OCI-M1 (cell line): ENCODE measurements at regions not wholly inside any gene's neighbourhood (a gene's known extent, or its start where the extent isn't known, plus 50 kb on each side); places are given as distances from the start of the nearest gene placed in this dataset.
"Not testable (repeated sequence)": the region's sequence is repeated elsewhere in the genome, so short reads cannot be mapped to it uniquely, and the experiment has no call there.

Source experiments
- DNase-seq: peaks from one replicate; lab custom pipeline; 2025; lab: John Stamatoyannopoulos, UW

DNA sequence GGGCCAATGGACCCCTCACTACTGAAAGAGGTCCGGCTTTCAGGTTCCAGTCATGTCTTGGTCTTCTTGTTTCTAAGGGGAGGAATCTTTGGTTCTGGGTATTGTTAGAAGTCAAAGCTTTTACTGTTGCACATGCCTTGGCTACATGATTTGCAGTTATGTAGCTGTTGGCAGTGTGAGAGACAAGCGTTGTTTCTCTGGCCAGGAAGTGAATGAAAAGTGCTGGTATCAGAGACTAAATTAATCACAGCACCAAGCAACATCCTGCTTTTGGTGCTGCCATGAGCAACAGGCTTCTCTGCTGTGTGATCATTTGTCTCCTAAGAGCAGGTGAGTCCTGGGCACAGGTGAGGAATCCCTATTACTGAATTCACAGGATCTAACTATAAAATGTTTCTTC lies 100.1 kb upstream of the PRSS3 start:
- DNase-seq, result no peak

GRCh38 chr9:33695856-33696255 lies 99.5 kb upstream of the PRSS3 start:
- no peak for DNase-seq

DNA sequence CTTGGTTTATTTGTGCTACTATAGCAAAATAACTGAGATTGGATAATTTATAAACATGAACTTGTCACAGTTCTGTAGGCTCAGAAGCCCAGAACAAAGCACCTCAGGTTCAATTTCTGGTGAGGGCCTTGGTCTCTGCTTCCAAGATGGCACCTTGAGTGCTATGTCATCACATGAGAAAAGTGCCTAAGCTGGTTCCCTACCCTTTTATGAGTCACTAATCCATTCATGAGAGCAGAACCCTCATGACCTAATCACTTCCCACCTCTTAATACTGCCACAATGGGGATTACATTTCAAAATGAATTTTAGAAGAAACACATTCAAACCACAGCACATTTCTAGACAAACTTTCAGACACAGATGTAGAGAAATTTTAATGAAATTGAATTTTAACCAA lies 98.2 kb upstream of the PRSS3 start:
- no peak for DNase-seq

DNA sequence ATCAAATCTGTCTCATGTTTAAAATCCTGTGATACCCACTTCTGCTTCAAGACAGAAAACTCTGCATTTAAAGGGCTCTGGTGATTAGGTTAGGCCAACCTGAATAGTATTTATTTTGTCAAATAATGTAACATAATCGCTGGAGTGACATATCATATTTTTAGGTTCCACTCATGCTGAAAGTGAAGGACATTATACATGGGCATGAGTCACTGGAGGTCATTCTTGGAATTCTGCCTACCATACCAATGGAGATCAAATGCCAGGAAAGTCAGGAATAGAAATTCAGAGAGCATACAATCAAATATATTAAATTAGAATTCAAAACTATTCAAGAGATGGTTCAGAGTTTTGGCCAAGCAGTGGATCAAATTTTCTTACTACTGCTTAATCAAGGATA lies 97.1 kb upstream of the PRSS3 start:
- no peak for DNase-seq

- not testable (repeated sequence) for DNase-seq
Measured at GRCh38 chr9:33700940-33701339, 94.4 kb upstream of the PRSS3 start.

- peak; percentile 4 for DNase-seq
Measured at GRCh38 chr9:33703430-33704102, 91.8 kb upstream of the PRSS3 start.

DNA sequence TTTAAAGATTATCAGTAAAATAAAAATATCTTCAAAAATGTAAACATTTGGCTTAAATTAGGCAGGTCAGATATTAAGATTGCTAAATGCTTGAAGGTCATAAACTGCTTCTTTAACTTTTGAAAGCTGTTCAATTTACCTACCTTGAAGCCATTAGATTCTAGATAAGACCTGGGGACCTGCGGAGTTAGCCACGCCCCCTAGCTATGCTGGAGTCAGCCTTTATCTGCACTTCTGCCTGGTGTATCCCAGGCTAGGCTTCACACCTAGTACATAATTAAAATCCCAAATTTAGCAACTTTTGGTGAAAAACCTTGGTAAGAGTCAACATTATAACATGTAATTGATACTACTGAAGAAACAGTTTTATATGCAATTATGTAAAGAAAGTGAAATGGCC lies 89.9 kb upstream of the PRSS3 start:
- not testable (repeated sequence) for DNase-seq

DNA sequence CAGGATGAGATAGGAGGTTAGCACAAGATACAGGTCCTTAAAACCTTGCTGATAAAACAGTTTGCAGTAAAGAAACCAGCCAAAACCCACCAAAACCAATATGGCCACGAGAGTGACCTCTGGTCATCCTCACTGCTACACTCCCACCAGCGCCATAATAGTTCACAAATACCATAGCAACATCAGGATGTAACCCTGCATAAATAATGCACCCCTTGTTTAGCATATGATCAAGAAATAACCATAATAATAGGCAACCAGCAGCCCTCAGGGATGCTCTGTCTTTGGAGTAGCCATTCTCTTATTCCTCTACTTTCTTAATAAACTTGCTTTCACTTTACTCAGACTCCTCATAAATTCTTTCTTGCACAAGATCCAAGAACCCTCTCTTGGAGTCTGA lies 86.9 kb upstream of the PRSS3 start:
- DNase-seq, result no peak

DNA sequence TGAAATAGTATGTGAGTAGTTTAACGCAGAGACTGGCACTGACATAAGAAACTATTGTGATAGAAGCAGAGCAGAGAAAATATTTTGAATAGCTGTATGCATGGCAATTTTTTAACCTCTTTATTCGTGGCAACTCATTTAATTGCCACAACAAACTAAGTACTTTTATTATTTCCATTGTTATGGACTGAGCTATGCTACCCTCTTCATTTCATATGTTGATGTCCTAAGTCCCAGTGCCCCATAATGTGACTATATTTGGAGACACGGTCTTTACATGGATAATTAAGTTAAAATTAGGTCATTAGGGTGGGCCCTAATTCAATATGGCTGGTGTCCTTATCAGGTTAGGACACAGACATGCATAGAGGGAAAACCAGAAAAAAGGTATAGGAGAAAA lies 86.1 kb upstream of the PRSS3 start:
- DNase-seq, result no peak

DNA sequence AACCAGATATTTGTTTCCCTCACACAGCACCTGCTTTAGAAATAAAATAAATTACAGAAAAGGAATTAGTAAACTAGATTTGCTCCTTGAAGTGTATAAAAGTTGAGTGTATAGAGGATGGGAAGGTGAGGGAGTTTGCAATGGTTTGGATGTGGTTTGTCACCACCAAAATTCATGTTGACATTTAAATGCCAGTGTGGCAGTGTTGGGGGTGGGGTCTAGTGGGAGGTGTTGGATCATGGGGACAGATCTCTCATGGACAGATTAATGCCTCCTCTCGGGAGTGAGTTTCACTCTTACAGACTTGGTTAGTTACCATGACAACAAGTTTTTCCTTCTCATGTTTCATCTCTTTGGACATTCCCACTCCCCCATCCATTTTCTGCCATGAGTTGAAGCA lies 83.9 kb upstream of the PRSS3 start:
- DNase-seq, result peak; percentile 51

GRCh38 chr9:33714989-33715388 lies 80.4 kb upstream of the PRSS3 start:
- DNase-seq, result no peak

- DNase-seq, result peak; percentile 12
Measured at GRCh38 chr9:33718987-33719386, 76.4 kb upstream of the PRSS3 start.

DNA sequence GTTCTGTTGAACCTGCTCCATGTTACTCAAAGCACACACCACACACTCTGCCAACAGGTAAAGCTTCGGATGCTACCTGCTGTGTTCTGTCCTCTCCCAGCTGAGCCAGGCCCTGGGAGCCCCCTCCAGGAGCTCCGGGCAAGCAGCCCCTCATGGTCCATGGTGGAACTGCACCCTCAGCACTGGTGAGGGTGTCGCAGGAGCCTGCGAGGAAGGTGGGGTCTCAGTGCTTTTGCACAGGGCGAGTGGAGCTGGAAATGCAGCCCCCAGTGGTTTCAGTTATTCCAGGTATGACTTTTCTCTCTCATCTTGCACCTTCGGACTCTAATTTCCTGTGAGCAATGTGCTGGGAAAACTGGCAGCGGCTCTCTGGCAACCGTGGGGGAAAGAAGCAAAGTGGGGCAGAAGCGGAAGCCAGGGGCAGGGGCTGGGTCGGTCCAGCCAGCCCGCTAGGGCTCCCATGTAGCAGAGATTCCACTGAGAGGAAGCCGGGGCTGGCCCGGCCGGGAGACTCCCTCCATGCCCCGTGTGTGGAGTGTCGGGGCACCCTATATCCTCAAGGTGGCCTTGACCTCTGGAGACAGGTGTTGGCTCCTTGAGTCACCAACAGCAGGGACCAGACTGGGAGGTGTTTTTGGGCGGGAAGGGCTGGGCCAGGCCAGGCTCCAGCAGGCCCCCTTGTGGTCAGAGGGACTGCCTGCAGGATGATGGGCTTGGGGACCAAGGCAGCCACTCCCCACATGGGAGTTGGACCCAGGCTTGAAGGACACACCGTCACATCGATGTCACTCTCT lies 75.6 kb upstream of the PRSS3 start:
- DNase-seq, result peak; percentile 61

DNA sequence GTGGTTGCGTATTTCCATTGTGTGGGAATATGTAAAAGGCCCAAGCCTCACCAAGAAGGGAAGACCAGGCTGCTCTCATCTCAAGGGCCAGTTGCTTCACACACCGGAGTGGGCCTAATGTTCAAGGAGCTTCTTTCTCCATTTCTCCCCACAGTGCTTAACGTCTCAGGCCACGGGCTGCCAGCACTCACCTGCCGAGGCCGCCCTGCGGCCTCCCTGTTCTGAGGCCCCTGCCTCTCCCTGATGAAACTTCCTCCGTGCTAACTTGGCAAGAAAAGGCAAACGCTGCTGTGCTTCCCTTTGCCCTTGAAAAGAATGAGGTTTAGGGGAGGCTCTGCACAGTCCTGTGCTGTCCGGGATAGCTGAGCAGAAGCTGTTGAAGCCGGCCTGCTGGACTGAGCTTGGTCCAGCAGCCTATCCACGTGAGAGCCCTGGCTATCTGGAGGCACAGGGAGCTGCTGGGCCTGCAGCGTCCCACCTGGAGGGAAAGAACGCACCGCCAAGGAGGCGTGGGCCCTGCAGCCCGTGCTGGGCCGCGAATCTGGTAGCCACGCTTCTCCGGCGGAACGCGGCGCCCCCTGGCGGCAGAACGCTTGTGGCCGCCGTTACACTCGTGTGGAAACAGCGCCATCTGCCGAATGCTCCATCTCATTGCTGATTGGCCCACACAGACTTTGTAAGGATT lies 73.5 kb upstream of the PRSS3 start:
- peak; percentile 90 for DNase-seq

GRCh38 chr9:33722359-33722675 lies 73.0 kb upstream of the PRSS3 start:
- DNase-seq, result no peak

- DNase-seq, result no peak
Measured at GRCh38 chr9:33728613-33729012, 66.7 kb upstream of the PRSS3 start.

DNA sequence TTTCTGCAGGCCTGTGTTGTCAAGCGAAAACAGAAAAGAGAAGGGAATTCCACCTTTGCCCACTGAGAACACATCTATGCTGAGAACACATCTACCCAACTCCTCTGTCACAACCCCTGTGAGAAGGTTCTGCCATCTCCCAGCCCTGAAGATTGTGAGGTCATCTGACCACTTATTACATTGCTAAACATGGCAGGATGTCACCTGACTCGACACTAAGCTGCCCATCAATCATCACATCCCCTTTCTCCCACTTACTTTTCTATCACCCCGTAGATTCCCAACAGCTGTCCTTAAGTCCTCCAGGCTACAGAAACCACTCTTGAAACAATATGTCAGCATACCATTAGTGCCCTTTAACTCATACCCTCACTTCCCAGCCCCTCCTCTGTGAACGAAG lies 64.2 kb upstream of the PRSS3 start:
- no peak for DNase-seq

GRCh38 chr9:33731625-33732024 lies 63.7 kb upstream of the PRSS3 start:
- no peak for DNase-seq

GRCh38 chr9:33734247-33734940 lies 61.0 kb upstream of the PRSS3 start:
- DNase-seq, result not testable (repeated sequence)

GRCh38 chr9:33734941-33735835 lies 60.2 kb upstream of the PRSS3 start:
- not testable (repeated sequence) for DNase-seq

DNA sequence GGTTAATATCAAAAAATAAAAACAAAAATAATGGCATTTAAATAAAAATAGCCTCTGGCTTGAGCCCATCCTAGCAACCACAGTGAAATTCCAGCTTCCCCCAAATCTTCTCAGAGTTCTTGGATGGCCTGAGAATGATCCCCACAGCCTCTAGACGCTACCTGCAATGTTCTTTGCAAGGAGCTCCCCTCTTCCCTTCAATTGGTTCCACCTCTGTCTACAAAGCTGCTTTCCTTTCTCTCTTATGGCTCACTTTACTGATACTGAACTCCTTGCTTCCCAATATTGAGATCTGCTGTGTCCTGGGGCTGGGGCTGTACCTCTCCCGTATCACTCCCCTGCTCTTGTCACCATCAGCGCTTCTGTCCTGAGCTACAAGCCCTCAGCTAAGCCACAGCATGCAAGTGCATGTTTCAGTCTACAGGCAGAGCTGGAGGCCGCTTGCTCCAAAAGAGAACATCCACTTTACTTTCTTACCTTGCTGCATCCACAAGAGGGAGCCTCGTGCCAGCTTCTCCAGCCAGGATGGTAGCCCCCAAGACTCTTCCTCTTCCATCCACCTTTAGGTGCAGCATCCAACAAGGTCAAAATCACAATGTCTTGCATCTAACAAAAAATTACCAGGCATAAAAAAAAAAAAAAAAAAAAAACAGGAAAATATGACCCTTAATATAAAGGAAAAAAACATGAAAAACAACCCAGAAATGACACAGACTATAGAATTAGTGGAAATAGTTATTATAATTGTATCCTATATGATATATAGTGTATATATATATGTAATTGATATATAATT lies 57.4 kb upstream of the PRSS3 start:
- peak; percentile 80 for DNase-seq
